ENCODE measurements at regions not wholly inside any gene's neighbourhood (a gene's known extent, or its start where the extent isn't known, plus 50 kb on each side); places are given as distances from the start of the nearest gene placed in this dataset.
A peak's percentile ranks its signal among the peaks of the same experiment; 100 is the strongest.

DNA sequence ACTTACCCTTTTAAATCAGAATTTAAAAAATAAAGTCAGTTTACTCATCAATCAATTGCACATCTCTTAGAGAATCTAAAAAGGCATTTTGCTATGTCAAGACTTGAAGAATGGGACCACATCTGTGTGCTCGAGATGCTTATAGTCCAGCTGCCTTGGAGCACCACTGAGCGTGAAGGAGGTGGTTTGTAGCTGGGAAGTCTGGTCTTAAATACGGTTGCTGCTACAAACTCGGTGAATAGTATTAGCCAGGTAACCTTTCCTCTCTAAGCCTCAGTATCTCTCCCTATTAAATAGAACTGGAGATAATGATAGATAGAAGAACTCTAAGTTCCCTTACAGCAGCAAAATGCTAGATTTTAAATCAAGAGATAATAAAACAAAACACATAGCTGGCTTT, 289.7 kb downstream of the TRIB2 start:
- H3K27ac ChIP-seq = no peak overlapping the region
- peaks cover 5% of the 10 kb centered on the region for H3F3A ChIP-seq (ENCODE audit: low read depth)
- H2AFZ ChIP-seq (replicated peaks) = no peak overlapping the region
- H3K9ac ChIP-seq = no peak overlapping the region
- Mint-ChIP-seq H3K27ac (no peak overlapping the region), H3K36me3 (no peaks in the 10 kb centered on the region), H3K9me3 (no peaks in the 10 kb centered on the region), H3K27me3 (ENCODE audit: insufficient read depth, low read depth) (peaks cover 7% of the 10 kb centered on the region), H3K4me1 (peaks cover 27% of the 10 kb centered on the region), H3K4me3 (no peak overlapping the region)
- TF ChIP-seq EZH2 (IDR thresholded peaks at IDR 0.05) (no peak), EZH2phosphoT487 (IDR thresholded peaks at IDR 0.05) (no peak)
- TF ChIP-seq, protein P1, sequence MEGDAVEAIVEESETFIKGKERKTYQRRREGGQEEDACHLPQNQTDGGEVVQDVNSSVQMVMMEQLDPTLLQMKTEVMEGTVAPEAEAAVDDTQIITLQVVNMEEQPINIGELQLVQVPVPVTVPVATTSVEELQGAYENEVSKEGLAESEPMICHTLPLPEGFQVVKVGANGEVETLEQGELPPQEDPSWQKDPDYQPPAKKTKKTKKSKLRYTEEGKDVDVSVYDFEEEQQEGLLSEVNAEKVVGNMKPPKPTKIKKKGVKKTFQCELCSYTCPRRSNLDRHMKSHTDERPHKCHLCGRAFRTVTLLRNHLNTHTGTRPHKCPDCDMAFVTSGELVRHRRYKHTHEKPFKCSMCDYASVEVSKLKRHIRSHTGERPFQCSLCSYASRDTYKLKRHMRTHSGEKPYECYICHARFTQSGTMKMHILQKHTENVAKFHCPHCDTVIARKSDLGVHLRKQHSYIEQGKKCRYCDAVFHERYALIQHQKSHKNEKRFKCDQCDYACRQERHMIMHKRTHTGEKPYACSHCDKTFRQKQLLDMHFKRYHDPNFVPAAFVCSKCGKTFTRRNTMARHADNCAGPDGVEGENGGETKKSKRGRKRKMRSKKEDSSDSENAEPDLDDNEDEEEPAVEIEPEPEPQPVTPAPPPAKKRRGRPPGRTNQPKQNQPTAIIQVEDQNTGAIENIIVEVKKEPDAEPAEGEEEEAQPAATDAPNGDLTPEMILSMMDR (IDR thresholded peaks at IDR 0.05) = no peak
- H3K4me3 ChIP-seq = no peak overlapping the region
- no peaks in the 10 kb centered on the region for H3K27me3 ChIP-seq
- no peaks in the 10 kb centered on the region for H3K36me3 ChIP-seq
- no peak overlapping the region for H3K4me2 ChIP-seq
- DNase-seq (ENCODE audit: low spot score) = no peak
- H4K20me1 ChIP-seq (ENCODE audit: low read depth) = no peaks in the 10 kb centered on the region
- no peaks in the 10 kb centered on the region for H3K9me3 ChIP-seq (ENCODE audit: low read depth)
- no peaks in the 10 kb centered on the region for H3K79me2 ChIP-seq (ENCODE audit: low read depth)
- H3K4me1 ChIP-seq = no peaks in the 10 kb centered on the region

DNA sequence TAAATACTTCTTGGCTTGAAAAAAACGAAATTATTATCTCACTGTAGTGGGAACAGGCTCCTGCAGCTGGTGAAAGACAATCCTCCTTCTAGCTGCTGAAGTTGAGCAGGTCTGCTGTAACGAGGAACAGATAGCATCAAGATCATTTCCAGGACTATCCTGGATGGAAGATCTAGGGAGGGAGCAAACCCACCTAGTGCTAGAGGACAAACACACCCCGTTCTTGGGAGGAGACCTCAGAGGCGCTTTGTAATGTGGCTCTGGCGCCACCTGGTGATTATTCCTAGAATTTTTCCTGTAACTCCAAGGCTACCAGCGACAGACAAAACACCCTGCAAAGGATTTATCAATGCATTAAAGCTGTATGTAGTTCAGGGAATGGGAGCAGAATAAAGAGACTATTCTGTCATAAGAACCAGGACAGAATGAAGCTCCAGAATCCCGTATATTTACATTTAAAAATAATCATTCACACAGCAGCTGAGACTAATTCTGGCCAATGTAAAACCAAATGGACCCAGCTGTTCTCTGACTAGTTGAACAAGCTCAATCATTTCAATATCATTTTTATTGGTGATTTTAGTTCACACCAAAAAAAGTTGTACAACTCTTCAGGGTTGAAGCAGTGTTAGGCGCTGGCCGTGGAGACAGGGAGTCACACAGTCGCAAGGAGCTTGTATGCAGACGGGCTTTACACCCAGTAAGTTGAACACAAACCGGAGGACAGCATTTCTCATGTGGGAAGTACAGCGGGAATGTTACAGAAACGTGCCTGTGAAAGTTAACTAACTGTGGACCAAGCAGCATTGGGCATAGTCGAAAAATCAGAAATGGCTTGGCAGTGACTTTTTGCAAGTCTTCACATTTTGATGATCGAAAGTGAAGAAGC, 290.3 kb downstream of the TRIB2 start:
- no peak overlapping the region for H3K9ac ChIP-seq
- no peaks in the 10 kb centered on the region for H3K27me3 ChIP-seq
- peaks cover 27% of the 10 kb centered on the region for H3K4me1 Mint-ChIP-seq
- no peaks in the 10 kb centered on the region for H3K4me1 ChIP-seq
- no peak overlapping the region for H3K4me3 ChIP-seq
- H4K20me1 ChIP-seq (ENCODE audit: low read depth) = no peaks in the 10 kb centered on the region
- H3K9me3 Mint-ChIP-seq = no peaks in the 10 kb centered on the region
- H3K4me3 Mint-ChIP-seq = peak overlapping the region; percentile 25
- no peak overlapping the region for H3K4me2 ChIP-seq
- H3K36me3 Mint-ChIP-seq = no peaks in the 10 kb centered on the region
- H3K79me2 ChIP-seq (ENCODE audit: low read depth) = no peaks in the 10 kb centered on the region
- DNase-seq (ENCODE audit: low spot score) = peak; percentile 82
- peaks cover 7% of the 10 kb centered on the region for H3K27me3 Mint-ChIP-seq (ENCODE audit: insufficient read depth, low read depth)
- no peak overlapping the region for H2AFZ ChIP-seq (replicated peaks)
- no peak for TF ChIP-seq EZH2 (IDR thresholded peaks at IDR 0.05)
- TF ChIP-seq, protein P1 (IDR thresholded peaks at IDR 0.05) = peak; percentile 90
- H3K27ac Mint-ChIP-seq = peak overlapping the region; percentile 88
- no peaks in the 10 kb centered on the region for H3K36me3 ChIP-seq
- no peaks in the 10 kb centered on the region for H3K9me3 ChIP-seq (ENCODE audit: low read depth)
- H3F3A ChIP-seq (ENCODE audit: low read depth) = peaks cover 5% of the 10 kb centered on the region
- no peak overlapping the region for H3K27ac ChIP-seq

DNA sequence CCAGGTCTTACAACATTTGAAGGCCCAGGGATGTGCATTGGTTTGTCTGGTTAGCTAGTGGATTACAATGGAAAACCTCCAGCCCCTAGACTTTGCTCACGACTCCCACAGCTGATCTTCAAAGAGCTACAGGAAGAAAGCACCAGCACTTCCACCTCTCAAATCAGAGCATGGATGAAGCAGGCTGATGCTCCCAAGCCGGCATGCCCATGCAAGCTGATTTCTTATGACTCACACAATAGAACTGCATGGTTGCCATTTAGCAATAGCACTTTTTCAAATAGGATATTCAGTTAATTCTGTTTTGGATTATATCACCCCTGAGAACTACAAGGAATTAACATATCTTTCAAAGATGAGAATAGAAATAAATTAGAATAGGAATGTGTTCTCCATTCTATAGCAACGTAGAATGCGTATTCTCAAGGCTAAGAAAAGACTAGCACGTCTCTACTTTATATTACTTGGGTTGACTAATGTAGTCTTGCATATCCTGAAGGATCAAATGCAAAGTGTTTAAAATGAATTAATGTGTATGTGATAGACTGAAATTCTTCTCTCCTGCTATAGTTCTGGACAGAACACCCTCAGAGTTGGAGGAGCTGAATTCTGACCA, 292.4 kb downstream of the TRIB2 start:
- Mint-ChIP-seq H3K4me3 (no peak overlapping the region), H3K9me3 (no peaks in the 10 kb centered on the region), H3K36me3 (no peaks in the 10 kb centered on the region), H3K27ac (no peak overlapping the region), H3K4me1 (peaks cover 27% of the 10 kb centered on the region), H3K27me3 (ENCODE audit: insufficient read depth, low read depth) (peaks cover 4% of the 10 kb centered on the region)
- H3K79me2 ChIP-seq (ENCODE audit: low read depth) = no peaks in the 10 kb centered on the region
- no peak for DNase-seq (ENCODE audit: low spot score)
- H3K4me2 ChIP-seq = no peak overlapping the region
- H3K27ac ChIP-seq = no peak overlapping the region
- peaks cover 8% of the 10 kb centered on the region for H3K4me1 ChIP-seq
- no peaks in the 10 kb centered on the region for H3K27me3 ChIP-seq
- H3F3A ChIP-seq (ENCODE audit: low read depth) = peaks cover 5% of the 10 kb centered on the region
- H3K9ac ChIP-seq = no peak overlapping the region
- no peak overlapping the region for H3K4me3 ChIP-seq
- no peak overlapping the region for H2AFZ ChIP-seq (replicated peaks)
- no peaks in the 10 kb centered on the region for H3K9me3 ChIP-seq (ENCODE audit: low read depth)
- TF ChIP-seq, protein P1 (IDR thresholded peaks at IDR 0.05) = no peak
- TF ChIP-seq EZH2phosphoT487 (IDR thresholded peaks at IDR 0.05) (no peak), EZH2 (IDR thresholded peaks at IDR 0.05) (no peak)
- no peaks in the 10 kb centered on the region for H3K36me3 ChIP-seq
- H4K20me1 ChIP-seq (ENCODE audit: low read depth) = no peaks in the 10 kb centered on the region
